ENCODE measurements at regions not wholly inside any gene's neighbourhood (a gene's known extent, or its start where the extent isn't known, plus 50 kb on each side); places are given as distances from the start of the nearest gene placed in this dataset.

DNA sequence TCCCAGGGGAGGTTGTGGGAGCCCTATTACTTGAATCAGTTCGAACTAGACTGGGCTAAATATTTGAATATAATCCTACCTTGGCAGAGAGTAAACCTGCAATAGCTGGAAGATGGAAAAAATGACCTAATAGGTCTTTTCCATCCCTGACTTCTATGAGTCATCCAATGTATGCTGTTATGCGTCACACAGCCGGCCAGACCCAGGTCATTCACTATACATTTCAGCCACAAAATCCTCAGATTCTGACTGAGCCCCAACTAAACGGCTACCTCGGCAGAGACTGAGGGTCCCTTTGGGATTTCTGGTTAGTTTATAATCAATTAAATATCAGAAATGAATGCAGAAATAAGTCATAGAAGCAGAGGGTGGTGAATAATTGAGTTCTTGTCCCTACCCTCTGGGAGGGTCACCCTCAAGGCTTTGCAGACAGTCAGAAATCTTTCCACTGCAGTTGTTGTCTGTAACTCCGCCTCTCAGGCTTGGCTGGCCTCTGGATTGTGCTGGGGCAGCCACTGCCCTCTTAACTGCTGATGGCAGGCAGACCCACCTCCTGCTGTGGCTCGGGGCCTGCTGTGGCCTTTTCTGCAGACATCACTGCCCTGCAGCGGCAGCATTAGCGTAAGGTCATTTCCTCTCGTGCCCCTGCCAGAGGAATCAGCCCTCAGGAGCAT lies 240.5 kb downstream of the TGFB2 start:
- no peaks in the 10 kb centered on the region for H3K9me3 ChIP-seq
- DNase-seq (ENCODE audit: low spot score) = no peak
- H3K27ac ChIP-seq = no peak overlapping the region
- TF ChIP-seq CTCF (IDR thresholded peaks at IDR 0.05) = no peak
- no peaks in the 10 kb centered on the region for H3K27me3 ChIP-seq
- H3K36me3 ChIP-seq = no peaks in the 10 kb centered on the region
- no peak overlapping the region for H3K4me3 ChIP-seq
- H3K4me1 ChIP-seq = peaks cover 0 to 4% of the 10 kb centered on the region in 2 donors

- TF ChIP-seq CTCF (IDR thresholded peaks at IDR 0.05) = no peak
- H3K27ac ChIP-seq = no peak overlapping the region
- H3K27me3 ChIP-seq = no peaks in the 10 kb centered on the region
- H3K36me3 ChIP-seq = no peaks in the 10 kb centered on the region
- DNase-seq (ENCODE audit: low spot score) = no peak
- peaks cover 0 to 4% of the 10 kb centered on the region in 2 donors for H3K4me1 ChIP-seq
- H3K4me3 ChIP-seq = no peak overlapping the region
- H3K9me3 ChIP-seq = no peaks in the 10 kb centered on the region
Measured at GRCh38 chr1:218587900-218588299, 242.8 kb downstream of the TGFB2 start.

DNA sequence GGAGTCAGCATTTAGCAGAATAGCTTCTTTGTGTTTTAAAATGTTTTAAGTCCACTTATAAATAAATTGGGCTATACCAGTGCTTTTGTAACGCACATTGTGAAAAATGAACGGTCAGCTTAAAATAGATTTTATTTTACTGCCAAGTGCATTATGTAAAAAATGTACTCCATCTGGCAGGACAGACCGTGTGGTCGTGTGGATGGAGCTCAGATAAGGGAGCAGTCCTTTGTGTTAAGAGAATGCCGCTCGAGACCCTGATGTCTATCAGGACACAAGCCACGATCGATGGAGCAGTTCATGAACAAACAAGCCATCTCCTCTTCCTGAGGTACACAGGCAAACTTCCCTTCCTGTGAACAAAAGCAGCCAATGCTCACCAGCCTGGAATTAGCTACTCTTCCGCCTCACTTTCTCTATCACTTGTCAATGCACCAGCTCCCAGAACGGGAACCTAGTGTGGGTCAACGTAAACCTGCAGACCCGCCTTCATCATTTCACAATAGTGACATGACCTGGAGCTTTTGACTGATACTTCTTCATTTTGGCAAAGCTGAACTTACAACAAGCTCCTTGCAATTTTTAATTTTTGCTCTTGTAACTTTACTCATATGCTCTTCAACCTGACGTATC lies 243.5 kb downstream of the TGFB2 start:
- Histone ChIP-seq H3K27me3 (no peaks in the 10 kb centered on the region), H3K36me3 (no peaks in the 10 kb centered on the region), H3K4me1 (peaks cover 0 to 4% of the 10 kb centered on the region in 2 donors), H3K4me3 (no peak overlapping the region), H3K27ac (no peak overlapping the region), H3K9me3 (no peaks in the 10 kb centered on the region)
- TF ChIP-seq CTCF (IDR thresholded peaks at IDR 0.05) = no peak
- no peak for DNase-seq (ENCODE audit: low spot score)

GRCh38 chr1:218589487-218589886 lies 244.4 kb downstream of the TGFB2 start:
- H3K9me3 ChIP-seq = no peaks in the 10 kb centered on the region
- DNase-seq (ENCODE audit: low spot score) = no peak

GRCh38 chr1:218591966-218592365 lies 246.8 kb downstream of the TGFB2 start:
- no peaks in the 10 kb centered on the region for H3K27me3 ChIP-seq
- H3K4me3 ChIP-seq = no peak overlapping the region
- DNase-seq (ENCODE audit: low spot score) = no peak
- no peaks in the 10 kb centered on the region for H3K9me3 ChIP-seq
- H3K36me3 ChIP-seq = no peaks in the 10 kb centered on the region
- H3K27ac ChIP-seq = no peak overlapping the region
- H3K4me1 ChIP-seq = no peaks in the 10 kb centered on the region
- TF ChIP-seq CTCF (IDR thresholded peaks at IDR 0.05) = no peak

More at GRCh38 chr1:218589487-218589886, 244.4 kb downstream of the TGFB2 start:
- H3K36me3 ChIP-seq = no peaks in the 10 kb centered on the region
- H3K4me3 ChIP-seq = no peak overlapping the region
- peaks cover 0 to 4% of the 10 kb centered on the region in 2 donors for H3K4me1 ChIP-seq
- no peak for TF ChIP-seq CTCF (IDR thresholded peaks at IDR 0.05)
- H3K27me3 ChIP-seq = no peaks in the 10 kb centered on the region
- no peak overlapping the region for H3K27ac ChIP-seq
